ENCODE measurements at regions not wholly inside any gene's neighbourhood (a gene's known extent, or its start where the extent isn't known, plus 50 kb on each side); places are given as distances from the start of the nearest gene placed in this dataset.
"Not testable (repeated sequence)": the region's sequence is repeated elsewhere in the genome, so short reads cannot be mapped to it uniquely, and the experiment has no call there.

- H3K27ac ChIP-seq = no peak overlapping the region
Measured at GRCh38 chr18:67455890-67456501, 60.5 kb downstream of the DSEL start.

GRCh38 chr18:67453901-67454300, 62.6 kb downstream of the DSEL start:
- no peak for TF ChIP-seq ZFX (IDR thresholded peaks at IDR 0.05; ENCODE audit: borderline replicate concordance)
- no peak for TF ChIP-seq CTCF (IDR thresholded peaks at IDR 0.05)
- H3K27ac ChIP-seq = no peak overlapping the region

More at GRCh38 chr18:67455890-67456501, 60.5 kb downstream of the DSEL start:
- TF ChIP-seq ZFX (IDR thresholded peaks at IDR 0.05; ENCODE audit: borderline replicate concordance) = no peak
- TF ChIP-seq CTCF (IDR thresholded peaks at IDR 0.05) = no peak

- H3K27ac ChIP-seq = no peak overlapping the region
- TF ChIP-seq ZFX (IDR thresholded peaks at IDR 0.05; ENCODE audit: borderline replicate concordance) (no peak), CTCF (IDR thresholded peaks at IDR 0.05) (no peak)
Measured at GRCh38 chr18:67451960-67452359, 64.6 kb downstream of the DSEL start.

- not testable (repeated sequence) for H3K27ac ChIP-seq
Measured at GRCh38 chr18:67451101-67451500, 65.4 kb downstream of the DSEL start.

- no peak for TF ChIP-seq CTCF (IDR thresholded peaks at IDR 0.05)
- TF ChIP-seq ZFX (IDR thresholded peaks at IDR 0.05; ENCODE audit: borderline replicate concordance) = no peak
- no peak overlapping the region for H3K27ac ChIP-seq
Measured at GRCh38 chr18:67433971-67434370, 82.5 kb downstream of the DSEL start.

GRCh38 chr18:67432806-67433205, 83.7 kb downstream of the DSEL start:
- TF ChIP-seq CTCF (IDR thresholded peaks at IDR 0.05) = no peak
- no peak for TF ChIP-seq ZFX (IDR thresholded peaks at IDR 0.05; ENCODE audit: borderline replicate concordance)
- H3K27ac ChIP-seq = no peak overlapping the region

GRCh38 chr18:67428805-67429204, 87.7 kb downstream of the DSEL start:
- H3K27ac ChIP-seq = no peak overlapping the region
- TF ChIP-seq CTCF (IDR thresholded peaks at IDR 0.05) (no peak), ZFX (IDR thresholded peaks at IDR 0.05; ENCODE audit: borderline replicate concordance) (no peak)

- TF ChIP-seq CTCF (IDR thresholded peaks at IDR 0.05) = no peak
- no peak for TF ChIP-seq ZFX (IDR thresholded peaks at IDR 0.05; ENCODE audit: borderline replicate concordance)
- no peak overlapping the region for H3K27ac ChIP-seq
Measured at GRCh38 chr18:67428158-67428557, 88.4 kb downstream of the DSEL start.

All from 22Rv1 (cell line).